ENCODE measurements at regions not wholly inside any gene's neighbourhood (a gene's known extent, or its start where the extent isn't known, plus 50 kb on each side); places are given as distances from the start of the nearest gene placed in this dataset.

DNA sequence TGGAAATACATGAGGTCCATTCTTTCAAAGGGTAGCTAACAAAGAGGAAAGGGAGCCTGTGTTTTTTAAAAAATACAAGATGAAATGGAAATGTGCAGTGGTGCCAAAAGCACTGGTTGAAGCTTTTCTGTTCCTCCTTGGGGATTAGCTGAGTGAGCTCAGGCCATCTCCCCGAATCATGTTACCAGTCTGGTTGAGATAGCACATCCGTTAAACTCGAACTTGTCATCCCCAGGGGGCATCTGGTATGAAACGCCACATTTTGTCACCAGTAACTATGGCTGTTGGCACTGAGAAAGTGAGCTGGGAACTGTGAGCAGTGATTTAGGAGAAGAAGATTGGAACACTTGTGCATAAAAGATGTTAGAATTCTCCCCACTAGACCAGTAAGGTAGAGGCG lies 196.2 kb downstream of the SAMD5 start:
- no peak overlapping the region for H3K4me3 ChIP-seq (replicated peaks in 1 of 3; ENCODE audit: low read depth in 2 of 3, low read length in 3 of 3)
- TF ChIP-seq, protein P1, sequence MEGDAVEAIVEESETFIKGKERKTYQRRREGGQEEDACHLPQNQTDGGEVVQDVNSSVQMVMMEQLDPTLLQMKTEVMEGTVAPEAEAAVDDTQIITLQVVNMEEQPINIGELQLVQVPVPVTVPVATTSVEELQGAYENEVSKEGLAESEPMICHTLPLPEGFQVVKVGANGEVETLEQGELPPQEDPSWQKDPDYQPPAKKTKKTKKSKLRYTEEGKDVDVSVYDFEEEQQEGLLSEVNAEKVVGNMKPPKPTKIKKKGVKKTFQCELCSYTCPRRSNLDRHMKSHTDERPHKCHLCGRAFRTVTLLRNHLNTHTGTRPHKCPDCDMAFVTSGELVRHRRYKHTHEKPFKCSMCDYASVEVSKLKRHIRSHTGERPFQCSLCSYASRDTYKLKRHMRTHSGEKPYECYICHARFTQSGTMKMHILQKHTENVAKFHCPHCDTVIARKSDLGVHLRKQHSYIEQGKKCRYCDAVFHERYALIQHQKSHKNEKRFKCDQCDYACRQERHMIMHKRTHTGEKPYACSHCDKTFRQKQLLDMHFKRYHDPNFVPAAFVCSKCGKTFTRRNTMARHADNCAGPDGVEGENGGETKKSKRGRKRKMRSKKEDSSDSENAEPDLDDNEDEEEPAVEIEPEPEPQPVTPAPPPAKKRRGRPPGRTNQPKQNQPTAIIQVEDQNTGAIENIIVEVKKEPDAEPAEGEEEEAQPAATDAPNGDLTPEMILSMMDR (IDR thresholded peaks at IDR 0.05): no peak
- Mint-ChIP-seq H3K4me3 (no peak overlapping the region), H3K9me3 (peaks cover 0 to 7% (median 0%) of the 10 kb centered on the region in 7 donors), H3K27ac (no peak overlapping the region), H3K4me1 (no peaks in the 10 kb centered on the region), H3K27me3 (ENCODE audit: low read depth in 3 of 3) (peaks cover 0 to 4% (median 0%) of the 10 kb centered on the region in 3 donors), H3K36me3 (no peaks in the 10 kb centered on the region)
- WGBS (ENCODE audit: insufficient coverage): 84% methylated on average over 3 of the region's 5 CpGs
- no peak overlapping the region for H3K9ac ChIP-seq (ENCODE audit: insufficient read depth, low read length, poor library complexity, severe bottlenecking)
- no peak overlapping the region for H3K27ac ChIP-seq (ENCODE audit: low read depth in 1 of 2, low read length in 2 of 2)
- no peaks in the 10 kb centered on the region for H3K27me3 ChIP-seq (ENCODE audit: control insufficient read depth in 2 of 2, insufficient read depth in 2 of 2, low read length in 2 of 2)
- intact Hi-C loops (cut with micrococcal nuclease): no loop called here
- H3K36me3 ChIP-seq (replicated peaks in 1 of 2; ENCODE audit: control insufficient read depth in 1 of 2, insufficient read depth in 2 of 2, low read length in 2 of 2): no peaks in the 10 kb centered on the region
- H2AFZ ChIP-seq (ENCODE audit: insufficient read depth, low read depth, low read length, poor library complexity, severe bottlenecking): no peak overlapping the region
- H3K4me1 ChIP-seq (ENCODE audit: control insufficient read depth in 1 of 2, insufficient read depth in 2 of 2, low read length in 2 of 2): no peaks in the 10 kb centered on the region
- H4K20me1 ChIP-seq (ENCODE audit: insufficient read depth, low read length): no peaks in the 10 kb centered on the region
- no peak overlapping the region for H3K4me2 ChIP-seq (replicated peaks; ENCODE audit: extremely low read depth, low read length, poor library complexity, severe bottlenecking)
- no peak for DNase-seq
- no peaks in the 10 kb centered on the region for H3K79me2 ChIP-seq (ENCODE audit: insufficient read depth, low read length)
- no peaks in the 10 kb centered on the region for H3K9me3 ChIP-seq (replicated peaks in 1 of 2; ENCODE audit: control insufficient read depth in 1 of 2, insufficient read depth in 1 of 2, low read length in 2 of 2)

DNA sequence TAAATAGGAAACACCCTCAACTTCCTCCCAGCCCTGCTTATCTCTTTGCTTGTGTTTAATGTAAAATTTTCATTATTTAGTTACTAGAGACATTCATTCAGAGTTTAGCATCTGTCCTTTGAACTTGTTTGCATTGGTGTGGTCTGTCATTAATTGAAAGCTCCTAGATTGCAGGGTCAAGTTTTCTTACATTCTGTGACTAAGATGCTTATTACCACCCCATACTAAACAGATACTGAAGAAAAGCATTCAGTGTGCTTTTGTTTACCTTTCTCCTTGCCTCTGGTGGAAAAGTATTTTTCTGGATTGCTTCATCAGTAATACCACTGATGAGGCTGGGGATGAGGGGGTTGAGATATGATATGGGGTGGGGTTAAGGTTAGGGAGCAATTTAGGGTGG lies 199.0 kb downstream of the SAMD5 start:
- DNase-seq: no peak
- Histone ChIP-seq H4K20me1 (ENCODE audit: insufficient read depth, low read length) (no peaks in the 10 kb centered on the region), H3K9me3 (replicated peaks in 1 of 2; ENCODE audit: control insufficient read depth in 1 of 2, insufficient read depth in 1 of 2, low read length in 2 of 2) (no peaks in the 10 kb centered on the region), H3K4me2 (replicated peaks; ENCODE audit: extremely low read depth, low read length, poor library complexity, severe bottlenecking) (no peak overlapping the region), H3K79me2 (ENCODE audit: insufficient read depth, low read length) (no peaks in the 10 kb centered on the region), H3K27ac (ENCODE audit: low read depth in 1 of 2, low read length in 2 of 2) (no peak overlapping the region), H3K9ac (ENCODE audit: insufficient read depth, low read length, poor library complexity, severe bottlenecking) (no peak overlapping the region), H2AFZ (ENCODE audit: insufficient read depth, low read depth, low read length, poor library complexity, severe bottlenecking) (no peak overlapping the region), H3K4me1 (ENCODE audit: control insufficient read depth in 1 of 2, insufficient read depth in 2 of 2, low read length in 2 of 2) (no peaks in the 10 kb centered on the region), H3K27me3 (ENCODE audit: control insufficient read depth in 2 of 2, insufficient read depth in 2 of 2, low read length in 2 of 2) (no peaks in the 10 kb centered on the region), H3K4me3 (replicated peaks in 1 of 3; ENCODE audit: low read depth in 2 of 3, low read length in 3 of 3) (no peak overlapping the region), H3K36me3 (replicated peaks in 1 of 2; ENCODE audit: control insufficient read depth in 1 of 2, insufficient read depth in 2 of 2, low read length in 2 of 2) (no peaks in the 10 kb centered on the region)
- Mint-ChIP-seq H3K9me3 (peaks cover 0 to 7% (median 2%) of the 10 kb centered on the region in 7 donors), H3K4me1 (no peaks in the 10 kb centered on the region), H3K4me3 (no peak overlapping the region), H3K27me3 (ENCODE audit: low read depth in 3 of 3) (peaks cover 0 to 4% (median 0%) of the 10 kb centered on the region in 3 donors), H3K27ac (no peak overlapping the region), H3K36me3 (no peaks in the 10 kb centered on the region)
- TF ChIP-seq, protein P1 (IDR thresholded peaks at IDR 0.05): no peak
- intact Hi-C loops (cut with micrococcal nuclease): no loop called here
